HG02571 (cell line): ENCODE measurements at regions not wholly inside any gene's neighbourhood (a gene's known extent, or its start where the extent isn't known, plus 50 kb on each side); places are given as distances from the start of the nearest gene placed in this dataset.
"Not testable (repeated sequence)": the region's sequence is repeated elsewhere in the genome, so short reads cannot be mapped to it uniquely, and the experiment has no call there.

ENCODE experiments used
- ATAC-seq: cut with Tn5 transposase; IDR thresholded peaks from one replicate; pipeline ENCODE4 v1.9.1; 2021; ENCODE audit warnings: mild to moderate bottlenecking, moderate library complexity; ENCODE audit not compliant: unreplicated experiment

GRCh38 chr1:224029286-224030025, 84.5 kb upstream of the FBXO28 start:
- peak; percentile 81 for ATAC-seq

GRCh38 chr1:224028802-224029201, 85.1 kb upstream of the FBXO28 start:
- not testable (repeated sequence) for ATAC-seq

GRCh38 chr1:224023122-224023521, 90.8 kb upstream of the FBXO28 start:
- not testable (repeated sequence) for ATAC-seq

- not testable (repeated sequence) for ATAC-seq
These were observed 91.5 kb upstream of the FBXO28 start for GRCh38 chr1:224022249-224022970.

DNA sequence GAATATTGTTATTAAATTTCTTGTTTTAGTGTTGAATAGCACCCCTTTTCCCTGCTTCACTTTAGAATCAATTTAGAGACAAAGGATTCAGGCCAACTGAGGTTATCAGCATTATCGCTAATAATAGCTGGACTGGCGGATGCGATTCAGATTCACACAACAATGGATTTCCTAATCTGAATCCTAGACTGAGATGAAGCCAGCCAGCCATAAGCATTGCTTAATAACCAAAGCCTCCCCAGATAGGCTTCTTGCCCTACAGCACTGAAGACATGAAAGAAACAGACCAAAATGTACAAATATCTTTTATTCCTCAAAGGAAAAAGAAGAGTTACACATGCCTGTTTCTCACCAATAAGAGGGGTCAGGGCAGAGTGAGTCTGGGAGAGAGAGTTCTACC, 94.0 kb upstream of the FBXO28 start:
- ATAC-seq, result not testable (repeated sequence)

GRCh38 chr1:224015782-224016181, 98.1 kb upstream of the FBXO28 start:
- not testable (repeated sequence) for ATAC-seq

GRCh38 chr1:224014330-224014649, 99.6 kb upstream of the FBXO28 start:
- ATAC-seq, result no peak

- ATAC-seq, result not testable (repeated sequence)
These were observed 100.1 kb upstream of the FBXO28 start for GRCh38 chr1:224013626-224014329.

DNA sequence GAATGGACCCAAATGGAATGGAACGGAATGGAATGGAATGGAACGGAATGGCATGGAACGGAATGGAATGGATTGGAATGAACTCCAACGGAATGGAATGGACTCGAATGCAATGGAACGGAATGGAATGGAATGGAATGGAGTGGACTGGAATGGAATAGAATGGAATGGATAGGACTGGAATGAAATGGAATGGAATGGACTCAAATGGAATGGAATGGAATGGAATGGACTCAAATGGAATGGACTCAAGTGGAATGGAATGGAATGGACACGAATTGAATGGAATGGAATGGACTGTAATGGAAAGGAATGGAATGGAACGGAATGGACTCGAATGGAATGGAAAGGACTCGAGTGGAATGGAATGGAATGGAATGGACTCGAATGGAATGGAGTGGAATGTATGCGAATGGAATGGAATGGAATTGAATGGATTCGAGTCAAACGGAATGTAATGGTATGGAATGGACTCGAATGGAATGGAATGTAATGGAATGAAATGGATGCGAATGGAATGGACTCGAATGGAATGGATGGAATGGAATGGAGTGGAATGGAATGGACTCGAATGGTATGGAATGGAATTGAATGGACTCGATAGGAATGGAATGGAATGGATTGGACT, 101.0 kb upstream of the FBXO28 start:
- not testable (repeated sequence) for ATAC-seq

- not testable (repeated sequence) for ATAC-seq
These were observed 101.7 kb upstream of the FBXO28 start for GRCh38 chr1:224012162-224012561.

DNA sequence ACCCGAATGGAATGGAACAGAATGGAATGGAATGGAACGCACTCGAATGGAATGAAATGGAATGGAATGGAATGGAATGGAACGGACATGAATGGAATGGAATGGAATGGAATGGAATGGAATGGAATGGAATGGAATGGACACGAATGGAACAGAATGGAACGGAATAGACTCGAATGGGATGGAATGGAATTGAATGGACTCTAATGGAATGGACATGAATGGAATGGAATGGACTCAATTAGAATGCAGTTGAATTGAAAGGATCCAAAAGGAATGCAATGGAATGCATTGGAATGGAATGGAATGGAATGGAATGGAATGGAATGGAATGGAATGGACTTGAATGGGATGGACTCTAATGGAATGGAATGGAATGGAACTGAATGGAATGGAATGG, 102.2 kb upstream of the FBXO28 start:
- ATAC-seq, result not testable (repeated sequence)

- not testable (repeated sequence) for ATAC-seq
These were observed 102.8 kb upstream of the FBXO28 start for GRCh38 chr1:224011153-224011552.

GRCh38 chr1:224005973-224006372, 107.9 kb upstream of the FBXO28 start:
- not testable (repeated sequence) for ATAC-seq

GRCh38 chr1:224004552-224005315, 109.2 kb upstream of the FBXO28 start:
- not testable (repeated sequence) for ATAC-seq

DNA sequence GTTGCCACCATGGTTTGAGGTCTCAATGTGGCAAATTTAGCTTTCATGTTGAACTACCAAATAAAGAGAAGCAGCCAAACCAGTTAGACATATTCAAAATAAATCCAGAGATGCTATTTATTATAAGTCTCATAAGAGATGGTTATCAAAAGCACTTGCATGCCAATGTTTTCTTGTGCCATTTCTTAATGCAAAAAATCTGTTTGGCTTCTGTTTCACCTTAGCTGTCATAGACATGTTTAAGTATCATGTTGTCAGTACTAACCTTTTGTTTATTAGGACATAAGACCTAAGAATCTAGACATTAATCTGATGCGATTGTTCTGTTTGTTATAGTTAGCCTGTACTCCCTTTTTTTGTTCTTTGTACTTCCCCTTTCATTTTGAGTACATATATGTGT, 110.0 kb upstream of the FBXO28 start:
- not testable (repeated sequence) for ATAC-seq

DNA sequence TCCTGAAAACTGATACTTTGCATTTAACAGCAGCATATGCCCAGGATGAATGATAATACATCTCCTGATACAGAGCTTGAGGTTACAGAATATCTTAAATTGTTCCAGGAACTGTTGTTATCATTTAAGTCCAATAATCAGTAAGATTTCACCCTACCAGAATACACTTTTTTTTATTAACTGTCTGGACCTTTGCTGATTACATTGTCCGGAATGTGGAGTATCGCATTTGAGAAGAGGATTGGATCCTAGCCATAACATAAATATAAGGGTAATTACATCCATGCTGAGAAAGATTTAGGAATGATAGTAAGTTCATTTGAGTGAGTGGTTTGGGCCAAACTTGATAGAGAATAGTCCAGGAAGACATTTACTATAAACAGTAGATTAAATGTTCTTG, 112.2 kb upstream of the FBXO28 start:
- ATAC-seq, result not testable (repeated sequence)

DNA sequence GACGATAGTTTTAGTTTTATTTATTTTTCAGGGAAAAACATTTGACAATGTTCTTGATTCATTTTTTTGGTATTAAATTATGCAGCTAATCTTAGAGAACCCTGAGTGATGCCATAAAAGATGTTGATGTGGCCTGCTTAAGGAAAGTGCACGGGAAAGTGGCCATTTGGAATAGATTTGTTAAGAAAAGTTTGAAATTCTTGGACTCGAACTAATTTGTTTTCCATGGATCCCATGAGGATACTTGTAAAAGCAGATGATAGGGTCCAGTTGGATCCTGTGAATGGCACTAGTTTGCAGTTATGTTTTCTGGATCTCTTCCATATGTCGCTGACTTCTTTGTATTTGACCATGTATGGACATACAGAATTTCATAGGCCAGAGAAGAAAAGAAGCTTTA, 114.2 kb upstream of the FBXO28 start:
- ATAC-seq, result not testable (repeated sequence)

DNA sequence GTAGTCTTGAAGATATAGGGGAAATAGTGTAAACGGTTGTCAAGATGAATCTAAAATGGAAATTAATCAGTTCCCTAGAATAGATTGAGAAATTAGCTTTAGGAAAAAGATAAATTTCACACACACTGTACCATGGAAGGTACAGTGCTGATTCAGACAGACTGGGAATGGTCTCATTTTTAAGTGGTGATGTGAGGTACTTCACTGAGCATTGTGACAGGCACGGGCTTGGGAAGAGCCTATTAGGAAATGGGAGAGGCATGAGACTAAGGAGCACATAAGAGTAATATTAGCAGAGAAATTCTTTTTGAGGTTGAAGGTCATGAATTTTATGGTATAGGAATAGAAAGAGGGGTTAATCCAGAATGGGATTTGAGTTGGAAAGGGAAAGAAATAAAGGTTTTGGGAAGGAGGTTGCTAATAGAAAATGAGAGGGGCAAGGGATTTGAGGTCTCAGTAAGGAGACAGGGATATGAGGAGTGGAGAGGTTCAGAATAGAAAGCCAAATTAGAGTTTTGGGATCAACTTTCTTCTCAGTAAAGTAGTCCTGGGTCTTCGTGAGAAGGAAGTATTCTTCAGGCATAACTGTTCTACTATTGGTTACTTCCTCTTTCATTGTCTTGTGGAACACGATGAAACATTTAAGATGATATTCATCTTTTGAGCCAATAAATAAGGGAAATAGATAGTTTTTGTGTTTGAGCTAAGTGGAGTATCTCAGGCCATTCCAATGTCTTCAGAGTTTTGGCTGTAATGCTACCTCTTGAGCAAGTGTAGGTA, 115.0 kb upstream of the FBXO28 start:
- ATAC-seq, result not testable (repeated sequence)

DNA sequence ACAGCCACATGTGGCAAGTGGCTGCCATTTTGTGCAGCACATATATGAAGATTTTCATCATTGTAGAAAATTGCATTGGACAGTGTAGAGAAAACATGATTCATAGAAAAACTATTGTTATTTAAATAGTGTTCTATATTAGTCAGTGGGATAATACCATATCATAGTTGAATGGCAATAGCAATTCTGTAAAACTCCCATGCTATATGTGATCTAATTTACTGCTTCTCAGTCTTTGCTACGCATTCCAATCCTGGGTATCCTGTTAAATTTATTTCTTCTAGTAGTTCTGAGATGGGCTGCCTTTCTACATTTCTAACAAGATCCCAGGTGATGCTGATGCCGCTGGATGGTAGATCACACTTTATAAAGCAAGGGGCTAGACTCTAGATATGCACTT, 117.5 kb upstream of the FBXO28 start:
- not testable (repeated sequence) for ATAC-seq
